ENCODE measurements at regions not wholly inside any gene's neighbourhood (a gene's known extent, or its start where the extent isn't known, plus 50 kb on each side); places are given as distances from the start of the nearest gene placed in this dataset.

DNA sequence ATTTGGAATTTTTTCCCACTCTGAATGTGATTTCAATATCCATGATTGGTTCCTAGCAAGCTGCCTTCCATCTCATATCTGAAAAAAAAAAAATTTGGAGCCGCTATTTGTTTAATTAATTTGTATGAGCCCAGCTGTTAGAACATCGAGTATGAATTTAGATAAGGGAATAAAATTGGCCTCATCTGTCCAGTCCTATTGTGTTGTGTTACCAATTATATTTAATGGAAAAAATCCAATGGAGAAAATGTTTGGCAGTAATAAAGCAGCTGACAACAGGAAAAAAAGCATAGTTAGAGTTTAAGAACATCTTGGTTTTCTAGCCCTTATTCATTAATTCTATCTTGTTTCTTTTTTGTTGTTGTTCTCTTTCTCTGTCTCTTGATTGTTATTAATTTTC is 735.6 kb upstream of the RIOK2 start:
- TF ChIP-seq CTCF (IDR thresholded peaks at IDR 0.05; ENCODE audit: control extremely low read depth, extremely low read depth) = no peak
- DNase-seq (peak in 2 of 3 donors; percentile 11 to 29), ATAC-seq (ENCODE audit: insufficient read depth, low FRiP score) (no peak)
- WGBS, 2 donors = 71 to 82% methylated on average over 2 of the region's 2 CpGs
- no peaks in the 10 kb centered on the region for H3K4me1 ChIP-seq (ENCODE audit: control insufficient read depth in 5 of 5, insufficient read depth in 5 of 5, low read length in 5 of 5)
- H3K27ac ChIP-seq (ENCODE audit: low read depth in 1 of 2, low read length in 1 of 2) = no peak overlapping the region
- H3K9me3 ChIP-seq (ENCODE audit: control insufficient read depth in 4 of 4, insufficient read depth in 3 of 4, low read length in 3 of 4) = no peaks in the 10 kb centered on the region
- H3K4me3 ChIP-seq = no peak overlapping the region
- H3K36me3 ChIP-seq (ENCODE audit: control insufficient read depth in 4 of 4, insufficient read depth in 4 of 4, low read length in 4 of 4) = no peaks in the 10 kb centered on the region
- no peaks in the 10 kb centered on the region for H3K27me3 ChIP-seq (ENCODE audit: control insufficient read depth in 3 of 3, insufficient read depth in 3 of 3, low read length in 2 of 3)
- no peak overlapping the region for H3K9ac ChIP-seq (ENCODE audit: insufficient read depth in 1 of 2, low read length in 2 of 2)

DNA sequence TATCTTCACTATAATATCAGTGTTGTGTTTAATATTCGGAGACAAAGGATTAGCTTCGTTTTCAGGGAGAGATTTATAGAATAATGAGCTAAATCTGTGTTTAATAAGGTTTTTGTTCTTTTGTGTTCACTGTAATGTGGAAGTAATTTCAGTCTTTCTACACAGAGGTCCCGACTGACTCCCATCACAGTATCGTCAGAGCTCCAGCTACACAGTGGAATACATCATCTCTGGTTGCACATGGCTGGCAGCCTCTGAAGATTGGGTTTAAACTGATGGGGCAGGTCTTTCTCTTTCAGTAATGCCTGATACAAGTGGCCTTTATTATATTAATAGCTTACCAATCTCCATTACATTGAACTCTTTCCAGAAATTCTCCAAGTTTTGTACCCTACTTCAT is 736.7 kb upstream of the RIOK2 start:
- ATAC-seq (ENCODE audit: insufficient read depth, low FRiP score) (no peak), DNase-seq (no peak)
- Histone ChIP-seq H3K27me3 (ENCODE audit: control insufficient read depth in 3 of 3, insufficient read depth in 3 of 3, low read length in 2 of 3) (no peaks in the 10 kb centered on the region), H3K9ac (ENCODE audit: insufficient read depth in 1 of 2, low read length in 2 of 2) (no peak overlapping the region), H3K4me1 (ENCODE audit: control insufficient read depth in 5 of 5, insufficient read depth in 5 of 5, low read length in 5 of 5) (no peaks in the 10 kb centered on the region), H3K27ac (ENCODE audit: low read depth in 1 of 2, low read length in 1 of 2) (no peak overlapping the region), H3K36me3 (ENCODE audit: control insufficient read depth in 4 of 4, insufficient read depth in 4 of 4, low read length in 4 of 4) (no peaks in the 10 kb centered on the region), H3K4me3 (no peak overlapping the region), H3K9me3 (ENCODE audit: control insufficient read depth in 4 of 4, insufficient read depth in 3 of 4, low read length in 3 of 4) (no peaks in the 10 kb centered on the region)
- 89 to 92% methylated on average over 4 of the region's 4 CpGs for WGBS, 2 donors
- TF ChIP-seq CTCF (IDR thresholded peaks at IDR 0.05; ENCODE audit: control extremely low read depth, extremely low read depth) = no peak

DNA sequence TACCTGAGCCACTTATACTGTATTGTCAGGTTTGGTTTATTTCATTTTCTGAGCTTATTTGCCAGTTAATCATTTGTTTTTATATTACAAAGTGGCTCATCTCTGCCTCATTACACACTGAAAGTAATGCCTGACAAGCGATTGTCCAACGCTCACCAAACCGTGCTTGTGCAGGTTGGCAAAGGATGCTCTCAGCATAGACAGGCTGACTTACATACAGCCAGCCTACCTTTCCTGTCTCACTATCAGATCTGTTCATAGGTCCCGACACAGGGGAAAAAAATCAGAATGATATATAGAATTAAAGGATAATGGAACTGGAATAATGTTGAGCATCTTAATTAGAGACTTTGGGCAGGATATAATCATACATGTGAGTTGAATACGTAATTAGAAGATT is 739.7 kb upstream of the RIOK2 start:
- no peak overlapping the region for H3K4me3 ChIP-seq
- 92 to 94% methylated on average over 5 of the region's 5 CpGs for WGBS, 2 donors
- no peak overlapping the region for H3K9ac ChIP-seq (ENCODE audit: insufficient read depth in 1 of 2, low read length in 2 of 2)
- no peak for TF ChIP-seq CTCF (IDR thresholded peaks at IDR 0.05; ENCODE audit: control extremely low read depth, extremely low read depth)
- no peaks in the 10 kb centered on the region for H3K36me3 ChIP-seq (ENCODE audit: control insufficient read depth in 4 of 4, insufficient read depth in 4 of 4, low read length in 4 of 4)
- H3K9me3 ChIP-seq (ENCODE audit: control insufficient read depth in 4 of 4, insufficient read depth in 3 of 4, low read length in 3 of 4) = no peaks in the 10 kb centered on the region
- no peaks in the 10 kb centered on the region for H3K4me1 ChIP-seq (ENCODE audit: control insufficient read depth in 5 of 5, insufficient read depth in 5 of 5, low read length in 5 of 5)
- no peaks in the 10 kb centered on the region for H3K27me3 ChIP-seq (ENCODE audit: control insufficient read depth in 3 of 3, insufficient read depth in 3 of 3, low read length in 2 of 3)
- H3K27ac ChIP-seq (ENCODE audit: low read depth in 1 of 2, low read length in 1 of 2) = no peak overlapping the region
- DNase-seq = no peak
- no peak for ATAC-seq (ENCODE audit: insufficient read depth, low FRiP score)

- H3K9me3 ChIP-seq (ENCODE audit: control insufficient read depth in 4 of 4, insufficient read depth in 3 of 4, low read length in 3 of 4) = no peaks in the 10 kb centered on the region
- no peaks in the 10 kb centered on the region for H3K36me3 ChIP-seq (ENCODE audit: control insufficient read depth in 4 of 4, insufficient read depth in 4 of 4, low read length in 4 of 4)
- no peak for TF ChIP-seq CTCF (IDR thresholded peaks at IDR 0.05; ENCODE audit: control extremely low read depth, extremely low read depth)
- no peak overlapping the region for H3K27ac ChIP-seq (ENCODE audit: low read depth in 1 of 2, low read length in 1 of 2)
- H3K27me3 ChIP-seq (ENCODE audit: control insufficient read depth in 3 of 3, insufficient read depth in 3 of 3, low read length in 2 of 3) = no peaks in the 10 kb centered on the region
- H3K9ac ChIP-seq (ENCODE audit: insufficient read depth in 1 of 2, low read length in 2 of 2) = no peak overlapping the region
- ATAC-seq (ENCODE audit: insufficient read depth, low FRiP score) (no peak), DNase-seq (no peak)
- H3K4me1 ChIP-seq (ENCODE audit: control insufficient read depth in 5 of 5, insufficient read depth in 5 of 5, low read length in 5 of 5) = no peaks in the 10 kb centered on the region
- no peak overlapping the region for H3K4me3 ChIP-seq
Observed at GRCh38 chr5:97923496-97923895, 740.4 kb upstream of the RIOK2 start.

All from lung (tissue), 11 donors.